HG03558 (cell line): ENCODE measurements at regions not wholly inside any gene's neighbourhood (a gene's known extent, or its start where the extent isn't known, plus 50 kb on each side); places are given as distances from the start of the nearest gene placed in this dataset.

ENCODE experiments used
- ATAC-seq: cut with Tn5 transposase; IDR thresholded peaks from one replicate; pipeline ENCODE4 v1.9.1; 2021; ENCODE audit warnings: moderate number of reproducible peaks; ENCODE audit not compliant: unreplicated experiment; ENCODE audit errors: extremely low read depth

DNA sequence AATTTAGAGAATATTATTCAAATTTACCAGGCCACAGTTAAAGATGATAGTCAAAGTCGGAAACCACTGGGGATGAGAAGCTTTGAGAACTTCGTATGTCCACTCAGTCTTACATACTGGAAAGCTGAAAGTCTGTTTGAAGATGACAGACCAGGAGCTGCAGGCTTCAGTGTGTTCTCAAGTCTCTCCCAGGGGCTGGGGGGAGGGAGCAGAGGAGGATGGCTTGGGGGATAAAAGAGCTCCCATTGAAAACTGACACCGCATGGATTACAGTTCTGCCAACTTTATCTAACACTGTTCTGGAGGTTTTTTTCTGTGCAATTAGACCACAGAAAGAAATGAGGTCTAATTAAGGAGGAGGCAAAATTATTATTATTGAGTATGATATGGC is 170.5 kb upstream of the ALKAL2 start:
- ATAC-seq: no peak

DNA sequence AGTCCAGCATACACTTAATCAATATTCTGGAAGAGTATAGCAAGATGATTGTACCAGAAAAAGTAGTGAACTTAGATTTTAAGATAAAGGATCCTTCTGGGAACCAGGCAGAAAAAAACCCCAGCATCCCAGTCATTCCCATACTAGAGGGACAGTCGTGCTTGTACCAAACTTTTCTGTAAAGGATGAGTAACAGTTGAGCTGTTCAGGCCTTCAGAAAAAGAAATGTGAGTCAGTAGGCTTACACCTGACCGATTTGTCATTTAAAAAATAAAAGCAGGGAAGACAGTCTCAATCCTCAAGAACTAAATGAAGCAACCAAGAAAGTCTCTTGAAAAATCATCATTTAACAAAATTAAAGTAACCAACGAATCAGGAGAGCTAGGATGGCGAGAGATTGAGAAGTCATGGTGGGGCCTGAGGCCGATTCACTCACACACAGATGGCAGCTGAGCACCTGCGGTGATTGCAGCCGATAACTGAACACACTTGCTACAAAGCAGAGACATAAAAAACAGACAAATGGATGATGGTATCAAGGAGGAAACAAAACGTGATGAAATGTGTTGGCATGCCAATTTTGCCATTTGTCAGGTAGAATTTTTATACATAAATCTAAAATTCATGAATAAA is 170.0 kb upstream of the ALKAL2 start:
- ATAC-seq: no peak

DNA sequence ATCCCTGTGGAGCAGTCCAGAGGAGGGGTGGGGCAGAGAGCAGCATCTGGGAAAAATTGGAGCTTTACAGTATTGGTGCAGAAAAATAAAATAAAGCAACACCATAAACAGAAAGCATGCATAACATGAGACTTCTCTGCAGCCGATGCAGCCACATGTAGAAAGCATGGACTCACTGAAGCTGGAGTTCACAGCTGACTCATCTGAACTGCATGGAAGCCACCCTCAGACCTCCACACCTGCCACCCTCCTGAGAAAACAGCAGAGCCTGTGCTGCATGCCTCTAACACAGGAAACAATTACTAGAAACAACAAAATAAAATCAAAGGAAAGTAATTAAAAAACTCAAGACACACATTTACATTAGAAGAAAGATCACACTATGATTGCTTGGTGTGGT is 169.4 kb upstream of the ALKAL2 start:
- ATAC-seq: no peak

DNA sequence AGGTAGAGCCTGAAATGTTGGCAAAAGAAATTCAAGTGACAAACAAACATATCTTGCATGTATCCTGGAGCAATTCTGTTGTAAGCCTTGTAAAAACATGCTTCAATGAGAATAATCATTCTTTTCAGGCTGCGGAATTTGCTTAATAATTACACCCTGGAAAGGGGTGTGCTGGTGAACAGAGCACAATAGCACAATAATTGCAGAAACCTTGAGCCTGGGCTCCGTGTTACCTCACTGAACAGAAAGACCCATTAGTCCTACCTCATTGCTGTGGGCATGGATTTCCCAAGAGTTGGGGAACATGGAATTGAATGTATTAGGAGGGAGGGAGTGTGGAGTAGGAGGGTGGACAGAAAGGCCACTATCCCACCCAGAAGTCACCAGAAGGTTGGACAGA is 168.0 kb upstream of the ALKAL2 start:
- no peak for ATAC-seq

DNA sequence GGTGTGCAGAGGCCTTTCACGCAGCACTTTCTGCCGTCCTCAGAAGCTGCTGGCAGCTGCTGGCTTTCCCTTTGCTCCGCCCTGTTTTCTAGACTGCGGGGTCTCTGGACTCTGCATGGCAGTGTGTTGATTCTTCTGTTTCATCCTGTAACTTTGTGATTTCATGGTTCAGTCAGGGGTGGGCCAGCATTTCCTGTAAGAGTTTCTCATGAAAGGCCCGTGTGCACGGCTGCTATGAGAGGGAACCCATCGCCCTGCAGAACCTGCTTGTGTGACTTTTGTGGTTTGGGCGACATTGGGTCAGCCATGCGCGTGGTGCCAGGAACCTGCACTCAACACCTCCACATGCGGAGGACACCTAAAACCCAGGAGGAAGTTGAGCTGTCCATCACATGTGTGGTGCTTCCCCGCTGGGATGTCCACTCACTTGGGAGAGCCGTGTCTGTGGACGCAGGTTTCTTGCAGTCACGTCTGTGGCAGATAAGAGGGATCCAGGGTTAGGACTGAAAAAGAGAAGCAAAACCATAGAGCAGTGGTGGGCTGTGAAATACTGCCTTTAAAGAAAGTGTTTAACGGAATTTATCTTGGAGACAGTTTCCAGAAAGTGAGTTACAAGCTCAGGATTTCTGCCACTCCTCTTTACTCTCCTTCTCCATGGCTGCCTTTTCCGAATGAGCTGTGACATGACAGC is 167.3 kb upstream of the ALKAL2 start:
- no peak for ATAC-seq

DNA sequence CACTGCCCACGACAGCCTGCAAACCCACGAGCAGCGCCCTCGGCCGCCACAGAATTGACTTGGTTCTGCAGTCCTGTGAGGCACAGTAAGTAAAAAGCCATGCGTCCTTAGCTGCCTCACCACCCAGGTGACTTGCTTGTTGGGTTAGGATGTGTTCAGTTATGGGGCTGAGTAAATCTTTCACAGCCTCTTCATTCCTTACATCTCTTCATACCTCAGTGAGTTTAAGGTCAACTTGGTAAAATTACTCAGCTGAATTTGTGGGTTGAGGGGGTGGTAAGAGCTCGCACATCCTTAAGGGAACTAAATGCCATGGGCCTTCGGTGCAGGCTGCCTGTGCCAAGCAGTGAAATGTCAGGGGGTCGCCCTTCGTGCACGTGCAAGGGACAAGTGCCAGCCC is 165.2 kb upstream of the ALKAL2 start:
- ATAC-seq: no peak

DNA sequence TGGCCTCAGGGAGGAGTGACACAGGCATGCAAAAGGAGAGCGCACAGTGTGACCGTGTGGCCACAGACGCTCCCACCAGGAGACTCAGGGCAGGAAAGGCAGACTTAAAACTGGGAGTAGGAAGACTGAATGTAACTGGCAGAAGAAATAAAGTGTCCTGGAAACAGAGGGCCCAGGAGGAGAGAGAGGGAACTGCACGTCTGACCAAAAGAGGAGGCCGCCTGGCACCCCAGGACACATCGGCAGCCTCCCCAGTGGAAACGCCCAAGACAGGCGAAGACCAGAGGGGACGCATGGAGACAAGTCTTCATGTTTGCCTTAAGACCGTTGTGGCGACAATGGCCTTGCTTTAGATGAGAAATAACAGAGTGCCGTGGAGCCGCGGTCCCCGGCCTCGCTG is 163.6 kb upstream of the ALKAL2 start:
- ATAC-seq: no peak

DNA sequence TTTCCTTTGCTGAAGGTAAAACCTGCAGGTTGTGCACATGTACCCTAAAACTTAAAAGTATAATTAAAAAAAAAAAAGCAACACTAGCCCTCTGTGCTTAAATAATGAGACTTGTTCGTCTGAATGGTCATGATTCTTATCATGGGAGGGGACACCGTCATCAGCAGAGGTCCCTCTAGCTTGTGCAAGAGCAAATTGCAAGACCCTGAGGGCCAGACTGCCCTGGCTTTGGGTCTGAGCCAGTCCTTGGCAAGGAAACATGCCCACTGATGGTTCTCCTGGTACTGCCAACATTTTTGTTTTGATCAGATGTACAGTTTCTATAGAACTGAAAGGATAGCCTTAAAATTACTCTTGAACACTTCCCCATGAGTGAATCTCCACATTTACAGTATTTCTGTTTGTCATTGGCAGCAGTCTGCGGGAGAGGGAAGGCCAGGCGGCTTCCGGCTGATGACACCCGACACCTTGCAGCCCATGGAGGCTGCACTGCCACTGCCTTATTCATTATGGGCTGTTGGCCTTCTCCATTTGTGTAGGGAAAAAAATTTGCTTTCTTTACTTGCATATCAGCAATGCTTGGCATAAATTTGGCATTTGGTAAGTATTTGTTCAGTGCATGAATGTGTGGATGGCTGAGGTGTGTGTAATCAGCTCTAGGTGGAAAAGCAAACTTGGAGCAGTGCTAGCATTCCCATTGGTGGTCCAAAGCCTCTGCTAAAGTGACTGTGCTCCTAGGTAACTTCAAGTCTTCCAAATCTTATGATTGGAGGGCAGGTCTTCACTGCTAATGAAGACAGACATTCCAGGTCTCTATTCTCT is 161.6 kb upstream of the ALKAL2 start:
- no peak for ATAC-seq

DNA sequence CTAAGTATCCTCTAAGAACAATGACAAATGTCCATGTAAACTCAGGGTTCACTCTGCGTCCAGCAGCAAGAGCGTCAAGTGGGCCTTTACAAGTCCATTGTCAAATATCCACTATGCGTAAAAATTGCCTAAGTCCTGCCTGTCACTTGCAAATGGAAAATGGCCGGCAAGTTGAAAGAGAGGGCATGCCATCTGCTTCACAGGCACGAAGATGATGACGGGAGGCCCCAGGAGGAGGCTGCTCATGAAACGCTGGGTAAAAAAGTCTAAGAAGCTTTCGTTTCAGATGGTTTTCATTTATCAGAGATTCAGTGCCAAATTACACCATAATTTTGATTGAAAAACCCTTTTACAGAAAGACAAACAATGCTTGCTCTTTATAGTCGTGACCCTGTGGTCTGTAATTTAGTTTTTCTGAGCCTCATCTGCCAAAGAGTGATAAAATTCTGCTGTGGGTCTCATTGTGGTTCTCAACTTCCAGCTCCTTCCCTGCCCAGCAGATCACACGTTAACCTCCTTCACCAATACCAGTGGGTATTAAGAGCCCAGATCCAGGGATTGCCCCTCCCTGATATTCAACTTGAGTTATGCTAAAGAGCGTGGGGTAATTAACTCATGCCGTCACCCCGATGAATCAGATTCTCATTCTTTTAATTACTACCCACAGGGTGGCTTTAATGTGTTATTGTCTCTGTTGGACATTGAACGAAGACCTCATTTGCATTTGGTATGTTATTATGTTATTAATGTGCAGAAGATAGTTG is 160.2 kb upstream of the ALKAL2 start:
- ATAC-seq: no peak

DNA sequence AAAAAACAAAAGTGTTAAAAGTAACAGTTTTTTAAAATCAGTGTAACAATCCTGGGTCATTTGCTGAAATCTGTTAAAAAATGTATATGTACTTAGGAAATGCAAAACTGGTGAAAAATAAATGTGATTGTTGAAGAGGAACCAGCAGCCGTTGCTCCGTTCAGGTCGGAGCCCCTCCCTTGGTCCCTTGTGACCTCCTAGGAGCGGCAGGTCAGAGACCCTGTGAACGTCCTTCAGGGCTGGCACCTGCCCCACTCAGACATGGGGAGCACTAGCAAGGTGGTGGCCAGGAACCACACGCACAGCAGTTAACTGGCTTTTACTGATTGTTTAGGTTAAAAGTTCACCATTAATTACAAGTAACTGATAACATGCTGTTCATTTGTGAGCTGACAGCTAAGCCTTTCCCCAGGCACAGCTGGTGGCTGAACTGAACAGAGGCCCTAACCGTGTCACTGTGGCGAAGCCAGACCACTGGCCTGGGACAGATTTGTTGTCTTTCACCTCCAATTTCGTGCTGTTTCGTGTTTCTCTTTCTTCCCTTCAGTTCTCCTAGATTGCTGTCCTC is 159.2 kb upstream of the ALKAL2 start:
- ATAC-seq: no peak

DNA sequence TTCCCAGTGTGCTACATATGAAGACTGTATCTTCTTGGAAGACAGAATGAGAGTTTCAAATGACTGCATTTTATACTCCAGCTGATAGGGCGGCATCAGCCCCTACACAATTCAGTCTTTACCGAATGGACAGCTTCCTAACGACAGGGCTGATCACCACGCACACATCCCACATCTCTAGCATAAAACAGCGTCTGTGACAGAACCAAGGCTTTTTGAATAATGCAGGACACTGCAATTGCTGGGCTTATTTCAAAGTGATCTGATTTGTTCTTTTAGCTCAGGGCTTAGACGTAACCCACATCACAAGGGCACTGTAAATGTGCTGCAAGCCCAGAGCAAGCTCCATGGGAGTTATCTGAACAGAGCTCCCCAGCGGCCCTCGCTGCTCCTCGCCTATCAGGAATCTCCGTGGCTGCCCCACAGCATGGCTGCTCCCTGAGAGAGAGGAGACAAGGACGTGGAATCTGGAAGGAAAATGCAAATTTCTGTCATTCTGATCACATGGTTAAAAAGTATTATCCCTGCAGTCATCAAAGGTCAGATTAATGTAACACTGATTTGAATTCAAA is 158.5 kb upstream of the ALKAL2 start:
- ATAC-seq: no peak

DNA sequence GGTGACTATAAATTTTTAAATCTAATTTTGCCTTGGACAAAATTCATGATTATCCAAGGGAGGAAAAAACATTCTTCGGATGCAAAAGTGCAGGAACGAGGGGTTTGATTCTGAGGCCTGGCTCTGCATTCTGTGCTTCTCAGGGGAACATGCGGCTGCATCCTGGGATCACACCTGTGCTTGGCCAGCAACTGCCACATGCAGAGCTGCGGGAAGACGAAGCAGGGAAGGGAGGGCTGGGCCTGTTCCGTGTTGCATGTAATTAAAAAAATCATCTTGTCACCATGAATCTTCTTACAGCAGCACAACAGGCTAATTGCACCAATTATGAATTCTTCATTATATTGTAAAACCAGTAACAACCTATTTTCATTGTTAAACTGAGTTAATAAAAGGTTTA is 158.0 kb upstream of the ALKAL2 start:
- no peak for ATAC-seq

DNA sequence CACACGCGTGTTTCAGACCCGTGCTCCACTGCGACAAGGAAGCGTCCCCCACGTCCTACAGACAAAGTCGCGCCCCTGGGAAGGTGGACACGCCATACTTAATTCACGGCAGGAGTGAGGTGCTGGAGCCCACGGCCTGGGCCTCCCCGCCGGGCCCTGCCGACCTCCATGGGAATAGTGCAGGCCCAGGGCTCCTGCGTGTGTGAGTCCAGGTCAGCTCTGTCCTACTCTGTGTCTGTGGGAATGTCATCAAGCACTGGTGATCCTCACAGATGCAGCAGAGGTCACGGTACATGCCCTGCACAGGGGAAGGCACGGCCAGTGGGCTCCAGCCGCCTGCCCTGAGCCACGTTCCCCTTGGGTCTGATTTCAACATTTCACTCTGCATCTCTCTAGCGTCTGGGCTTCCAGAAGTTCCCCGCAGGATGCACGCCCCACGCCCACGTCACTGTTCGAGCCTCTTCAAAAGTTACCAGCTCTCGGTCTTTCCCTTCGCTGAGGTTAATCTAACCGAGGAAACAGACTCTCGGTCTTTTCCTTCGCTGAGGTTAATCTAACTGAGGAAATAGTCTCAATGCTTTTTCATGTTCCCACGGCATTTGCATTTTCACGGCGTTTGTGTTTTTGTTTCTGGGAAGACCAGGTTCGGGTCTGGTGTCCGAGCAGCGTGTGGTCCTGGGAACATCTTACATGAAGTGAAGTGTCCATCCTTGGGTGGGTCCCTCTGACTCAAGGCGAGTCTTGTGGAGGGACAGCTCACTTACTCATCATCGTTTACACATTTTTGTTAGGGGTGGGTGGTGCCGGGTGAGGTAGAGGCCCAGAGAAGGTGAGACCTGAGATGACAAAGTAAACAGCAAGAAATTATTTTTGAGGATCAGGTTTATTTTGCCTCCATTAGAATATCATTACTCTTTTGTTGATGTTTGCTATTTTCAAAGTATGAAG is 157.3 kb upstream of the ALKAL2 start:
- no peak for ATAC-seq

DNA sequence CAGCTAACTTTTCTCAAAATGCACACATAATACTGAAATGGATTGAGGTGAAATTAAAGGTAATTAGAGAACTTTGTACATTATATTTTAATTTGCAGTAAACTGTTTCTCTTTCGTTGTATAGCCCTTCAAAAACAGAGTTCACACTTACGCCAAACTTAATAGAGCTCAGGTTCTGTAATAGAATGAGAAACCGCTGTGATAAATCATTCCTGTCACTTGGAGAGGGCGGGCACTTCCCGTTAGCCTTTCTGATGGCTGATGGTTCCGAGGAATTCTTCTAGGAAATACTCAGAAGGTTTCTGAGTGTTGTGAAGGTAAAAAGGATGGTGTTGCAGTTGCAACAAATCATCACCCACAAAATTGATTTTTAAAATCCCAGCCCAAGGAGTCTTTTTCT is 155.8 kb upstream of the ALKAL2 start:
- no peak for ATAC-seq

DNA sequence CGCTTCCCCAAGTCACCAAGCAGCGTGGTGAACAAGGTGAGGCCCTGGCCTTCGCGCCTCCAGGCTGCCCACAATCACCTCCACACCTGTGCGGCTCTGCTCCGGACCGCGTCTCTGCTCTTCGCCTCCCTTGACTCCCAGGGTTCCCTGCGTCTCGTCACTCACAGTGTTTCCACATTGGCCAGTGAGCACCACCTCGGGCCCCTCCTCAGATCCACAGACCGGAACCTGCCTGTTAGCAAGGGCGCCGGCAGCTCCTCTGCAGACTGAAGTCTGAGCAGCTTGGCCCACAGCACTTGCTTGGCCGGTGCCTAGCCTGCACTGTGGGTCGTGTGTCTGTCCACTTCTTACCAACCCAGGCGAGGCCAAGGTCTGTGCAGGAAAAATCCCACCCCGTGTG is 155.3 kb upstream of the ALKAL2 start:
- no peak for ATAC-seq

DNA sequence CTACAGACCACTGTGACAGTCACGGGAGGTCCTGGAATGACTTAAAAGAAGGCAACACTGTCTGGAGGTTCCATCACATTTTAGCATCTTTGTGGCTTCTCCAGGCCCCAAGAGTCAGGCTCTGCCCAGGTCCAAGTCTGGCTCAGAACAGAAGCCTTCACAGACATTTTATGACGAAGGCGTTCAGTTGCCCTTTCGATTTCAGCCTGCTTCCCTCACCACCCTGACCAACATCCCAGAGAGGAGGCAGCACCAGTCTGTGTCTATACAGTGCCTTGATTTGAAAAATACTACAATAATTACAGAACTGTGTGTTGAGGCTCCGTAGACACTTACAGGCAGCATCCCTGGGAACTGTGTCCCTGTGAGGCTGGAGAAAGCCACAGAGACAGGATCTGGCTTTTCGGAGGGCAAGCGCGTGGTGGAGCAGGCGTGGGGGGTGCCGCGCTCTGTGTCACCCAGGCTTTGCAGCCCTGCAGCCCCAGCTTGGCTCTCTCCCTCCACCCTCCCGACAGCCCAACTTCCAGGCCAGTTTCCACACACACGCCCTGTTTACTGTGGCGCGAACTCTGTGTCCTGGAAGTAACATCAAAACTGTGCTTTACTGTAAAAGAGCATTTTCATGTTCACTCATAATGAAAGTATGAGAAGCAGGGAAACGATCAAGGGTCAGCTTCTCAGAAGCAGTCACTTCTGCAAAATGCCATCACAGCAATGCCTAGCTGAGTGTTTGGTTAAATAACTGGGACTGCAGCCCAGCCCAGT is 153.5 kb upstream of the ALKAL2 start:
- no peak for ATAC-seq

DNA sequence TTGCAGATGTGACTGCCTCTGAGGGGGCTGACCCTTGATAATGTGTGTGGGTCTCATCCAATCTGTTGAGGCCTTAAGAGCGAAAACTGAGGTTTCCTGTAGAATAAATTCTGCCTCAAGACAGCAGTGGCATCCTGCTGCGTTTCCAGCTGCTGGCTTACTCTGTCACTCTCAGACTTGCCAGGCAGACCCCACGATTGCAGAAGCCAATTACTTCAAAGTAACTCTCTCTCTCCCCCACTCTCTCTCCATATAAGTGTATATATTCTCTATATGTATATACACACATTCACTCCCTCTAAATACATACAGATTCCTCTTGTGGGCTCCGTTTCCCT is 152.5 kb upstream of the ALKAL2 start:
- no peak for ATAC-seq

DNA sequence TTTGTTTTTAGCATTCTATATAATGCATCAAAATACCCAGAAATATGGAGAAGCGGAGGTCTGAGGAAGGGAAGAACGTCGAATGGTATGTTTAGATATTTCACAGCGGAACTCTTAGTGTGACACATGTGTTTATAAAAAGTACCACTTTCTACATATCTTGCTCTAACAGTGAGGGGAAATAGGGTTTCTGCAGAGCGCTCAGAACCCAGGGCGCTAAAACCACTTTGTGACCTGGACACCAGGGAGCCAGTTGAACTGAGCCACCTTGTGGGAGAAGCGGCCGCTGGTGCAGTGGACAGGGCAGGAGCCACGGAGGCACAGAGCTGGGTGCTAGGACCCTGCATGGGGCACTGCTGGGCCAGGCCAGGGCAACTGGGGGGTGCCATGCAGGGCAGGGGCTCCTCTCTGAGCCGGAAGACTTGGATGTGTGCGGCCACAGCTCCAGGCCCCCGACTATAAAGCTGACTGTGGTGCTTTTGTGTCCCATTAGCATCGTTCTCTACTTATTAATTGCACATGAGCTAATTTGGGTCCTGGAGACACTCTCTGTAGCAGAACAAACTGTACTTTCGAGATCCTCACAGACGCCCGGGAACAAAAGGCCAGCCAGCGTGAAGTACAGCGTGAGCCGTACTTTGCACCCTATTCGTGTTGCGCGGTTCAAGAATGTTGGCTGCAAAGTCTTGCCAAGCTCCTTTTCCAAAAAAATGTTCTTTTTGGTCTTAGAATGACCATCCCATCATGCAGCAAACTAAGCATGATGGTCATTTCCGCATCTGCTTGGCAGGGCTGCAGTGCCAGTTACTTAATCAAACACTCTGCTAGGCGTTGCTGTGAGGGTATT is 151.9 kb upstream of the ALKAL2 start:
- no peak for ATAC-seq
